ENCODE measurements at regions not wholly inside any gene's neighbourhood (a gene's known extent, or its start where the extent isn't known, plus 50 kb on each side); places are given as distances from the start of the nearest gene placed in this dataset.

- Histone ChIP-seq H4K20me1 (ENCODE audit: insufficient read depth) (no peaks in the 10 kb centered on the region), H3K9ac (no peak overlapping the region), H3K4me2 (no peak overlapping the region), H3K36me3 (replicated peaks in 1 of 2; ENCODE audit: control insufficient read depth in 1 of 2, insufficient read depth in 2 of 2, low read length in 1 of 2) (no peaks in the 10 kb centered on the region), H3K9me2 (no peaks in the 10 kb centered on the region), H3F3A (replicated peaks; ENCODE audit: insufficient read depth) (no peaks in the 10 kb centered on the region), H2AFZ (ENCODE audit: low read depth) (no peak overlapping the region), H3K4me3 (ENCODE audit: low read depth in 2 of 2, low read length in 1 of 2) (no peak overlapping the region), H3K79me2 (ENCODE audit: insufficient read depth) (no peaks in the 10 kb centered on the region), H3K9me3 (no peaks in the 10 kb centered on the region), H3K27me3 (ENCODE audit: insufficient read depth) (no peaks in the 10 kb centered on the region), H3K4me1 (ENCODE audit: control insufficient read depth in 1 of 2, insufficient read depth in 2 of 2, low read depth in 1 of 2, low read length in 1 of 2) (no peaks in the 10 kb centered on the region), H3K27ac (ENCODE audit: low read depth in 2 of 2, low read length in 1 of 2) (no peak overlapping the region)
- TF ChIP-seq SIN3A (IDR thresholded peaks at IDR 0.05; ENCODE audit: borderline replicate concordance, low read depth, low read length) (no peak), POLR2AphosphoS5 (IDR thresholded peaks at IDR 0.05; ENCODE audit: low read depth, low read length) (no peak), RFX5 (IDR thresholded peaks at IDR 0.05; ENCODE audit: low read length) (no peak), NRF1 (IDR thresholded peaks at IDR 0.05; ENCODE audit: low read depth, low read length) (no peak), CHD2 (IDR thresholded peaks at IDR 0.05; ENCODE audit: low read length, partially characterized antibody) (no peak), TAF1 (IDR thresholded peaks at IDR 0.05; ENCODE audit: borderline replicate concordance, low read depth, low read length) (no peak), EP300 (IDR thresholded peaks at IDR 0.05; ENCODE audit: borderline replicate concordance in 1 of 2, low read depth in 1 of 2, low read length in 1 of 2) (no peak)
- WGBS (ENCODE audit: low lambda C conversion rate) = 77% methylated on average over 2 of the region's 2 CpGs
- POLR2A ChIA-PET = no interaction called here
- CTCF ChIA-PET = no interaction called here
- DNase-seq = no peak
These were observed 129.6 kb downstream of the LURAP1L start for GRCh38 chr9:12904261-12905000.

GRCh38 chr9:12906646-12907045 is 131.8 kb downstream of the LURAP1L start:
- TF ChIP-seq CTCF (IDR thresholded peaks at IDR 0.05) = no peak
- TF ChIP-seq FOXJ3 (CRISPR knock-in tag; IDR thresholded peaks at IDR 0.05) = no peak
- no peak for TF ChIP-seq MXI1 (IDR thresholded peaks at IDR 0.05; ENCODE audit: low read depth, low read length)
- TF ChIP-seq FOXM1 (IDR thresholded peaks at IDR 0.05; ENCODE audit: low read depth) = no peak
- no peak for TF ChIP-seq RXRA (IDR thresholded peaks at IDR 0.05; ENCODE audit: borderline replicate concordance, low read depth)
- no peak for TF ChIP-seq EP300 (IDR thresholded peaks at IDR 0.05; ENCODE audit: borderline replicate concordance in 1 of 2, low read depth in 1 of 2, low read length in 1 of 2)
- no peak for TF ChIP-seq SMC3 (IDR thresholded peaks at IDR 0.05; ENCODE audit: low read depth, low read length)
- TF ChIP-seq NRF1 (IDR thresholded peaks at IDR 0.05; ENCODE audit: low read depth, low read length) = no peak
- TF ChIP-seq RFX5 (IDR thresholded peaks at IDR 0.05; ENCODE audit: low read length) = no peak
- TF ChIP-seq SIN3A (IDR thresholded peaks at IDR 0.05; ENCODE audit: borderline replicate concordance, low read depth, low read length) = no peak
- no peak for TF ChIP-seq GATA2 (CRISPR knock-in tag; IDR thresholded peaks at IDR 0.05)
- no peak for TF ChIP-seq TCF12 (IDR thresholded peaks at IDR 0.05)
- TF ChIP-seq GABPA (IDR thresholded peaks at IDR 0.05; ENCODE audit: low read depth) = no peak
- no peaks in the 10 kb centered on the region for H3K36me3 ChIP-seq (replicated peaks in 1 of 2; ENCODE audit: control insufficient read depth in 1 of 2, insufficient read depth in 2 of 2, low read length in 1 of 2)
- no peaks in the 10 kb centered on the region for H3K79me2 ChIP-seq (ENCODE audit: insufficient read depth)
- H3K4me3 ChIP-seq (ENCODE audit: low read depth in 2 of 2, low read length in 1 of 2) = no peak overlapping the region
- no peak overlapping the region for H3K9ac ChIP-seq
- DNase-seq = no peak
- H3K4me2 ChIP-seq = no peak overlapping the region
- no peak overlapping the region for H3K27ac ChIP-seq (ENCODE audit: low read depth in 2 of 2, low read length in 1 of 2)
- no peaks in the 10 kb centered on the region for H3K9me3 ChIP-seq
- no peaks in the 10 kb centered on the region for H3K9me2 ChIP-seq
- no peaks in the 10 kb centered on the region for H4K20me1 ChIP-seq (ENCODE audit: insufficient read depth)
- no peaks in the 10 kb centered on the region for H3K27me3 ChIP-seq (ENCODE audit: insufficient read depth)
- ChIA-PET CTCF (no interaction called here), POLR2A (no interaction called here)
- WGBS (ENCODE audit: low lambda C conversion rate) = 47% methylated on average over 3 of the region's 3 CpGs
- no peak overlapping the region for H2AFZ ChIP-seq (ENCODE audit: low read depth)
- H3K4me1 ChIP-seq (ENCODE audit: control insufficient read depth in 1 of 2, insufficient read depth in 2 of 2, low read depth in 1 of 2, low read length in 1 of 2) = no peaks in the 10 kb centered on the region
- no peaks in the 10 kb centered on the region for H3F3A ChIP-seq (replicated peaks; ENCODE audit: insufficient read depth)
